Activated CD4-positive, alpha-beta T cell treated with anti-CD3 and anti-CD28 coated beads for 36 hours (primary cell): ENCODE measurements at regions not wholly inside any gene's neighbourhood (a gene's known extent, or its start where the extent isn't known, plus 50 kb on each side); places are given as distances from the start of the nearest gene placed in this dataset.
A peak's percentile ranks its signal among the peaks of the same experiment; 100 is the strongest.

Experiments
- ATAC-seq: fragments of 200-7000 bp; cut with Tn5 transposase; one replicate; pipeline ENCODE4 v1.10.0; 2021; ENCODE audit warnings: mild to moderate bottlenecking, moderate library complexity
- CTCF ChIA-PET: fragments of 350-600 bp; sonication (Branson Sonifier 250); formaldehyde crosslinking; loops from one replicate; lab custom pipeline; 2021; ENCODE audit warnings: antibody characterized with exemption; lab: Charles Lee
- POLR2A ChIA-PET: fragments of 350-600 bp; sonication (Branson Sonifier 250); formaldehyde crosslinking; loops from one replicate; lab custom pipeline; 2021; ENCODE audit warnings: antibody characterized with exemption, inconsistent platforms; lab: Charles Lee
- DNase-seq: peaks from one replicate; pipeline ENCODE4 v3.0.0-alpha.2; 2020
- H3K27ac Mint-ChIP-seq: one replicate; pipeline ENCODE4 v1.8.0; 2021; ENCODE audit warnings: mixed read lengths
- H3K27me3 Mint-ChIP-seq: one replicate; pipeline ENCODE4 v1.8.0; 2021; ENCODE audit warnings: mixed read lengths
- H3K36me3 Mint-ChIP-seq: one replicate; pipeline ENCODE4 v1.8.0; 2021; ENCODE audit warnings: low read depth, mixed read lengths
- H3K4me1 Mint-ChIP-seq: one replicate; pipeline ENCODE4 v1.8.0; 2021; ENCODE audit warnings: mixed read lengths
- H3K4me3 Mint-ChIP-seq: one replicate; pipeline ENCODE4 v1.8.0; 2021; ENCODE audit warnings: mild to moderate bottlenecking, moderate library complexity, mixed read lengths
- H3K9me3 Mint-ChIP-seq: one replicate; pipeline ENCODE4 v1.8.0; 2021; ENCODE audit warnings: low read depth, mixed read lengths
- intact Hi-C, 2 experiments: fragments of 100-400 bp; cut with DNase I in 1 of 2; cut with micrococcal nuclease in 1 of 2; formaldehyde crosslinking; loops; one replicate each; pipeline versions ENCODE4 v1.14.2 to v1.15.1; 2022 to 2024; cut with DNase I, micrococcal nuclease

GRCh38 chr20:57782631-57783041 is 72.8 kb upstream of the PMEPA1 start:
- no peaks in the 10 kb centered on the region for H3K9me3 Mint-ChIP-seq

GRCh38 chr20:57781901-57782300 is 72.1 kb upstream of the PMEPA1 start:
- Mint-ChIP-seq H3K4me3 (no peak overlapping the region), H3K27ac (no peak overlapping the region), H3K36me3 (no peaks in the 10 kb centered on the region), H3K9me3 (no peaks in the 10 kb centered on the region), H3K27me3 (peaks cover 5% of the 10 kb centered on the region), H3K4me1 (no peaks in the 10 kb centered on the region)
- no peak for ATAC-seq
- CTCF ChIA-PET = interaction anchor here (0.5 to 0.6 kb wide), 2 partner anchors 20 to 1543 kb away, joined by 3 read pairs; no protein-coding TSS in a partner anchor
- POLR2A ChIA-PET = no interaction called here
- DNase-seq = no peak
- intact Hi-C loops = no loop called here

More at GRCh38 chr20:57782631-57783041, 72.8 kb upstream of the PMEPA1 start:
- intact Hi-C loops = no loop called here
- no peak for ATAC-seq
- H3K4me1 Mint-ChIP-seq = no peaks in the 10 kb centered on the region
- DNase-seq = no peak
- H3K27ac Mint-ChIP-seq = no peak overlapping the region
- ChIA-PET POLR2A (no interaction called here), CTCF (interaction anchor here (0.6 to 0.7 kb wide), 2 partner anchors 15 to 19 kb away, joined by 3 to 5 read pairs; no protein-coding TSS in a partner anchor)
- no peak overlapping the region for H3K4me3 Mint-ChIP-seq
- no peaks in the 10 kb centered on the region for H3K36me3 Mint-ChIP-seq
- peaks cover 5% of the 10 kb centered on the region for H3K27me3 Mint-ChIP-seq

- Mint-ChIP-seq H3K36me3 (no peaks in the 10 kb centered on the region), H3K4me3 (no peak overlapping the region), H3K4me1 (no peaks in the 10 kb centered on the region), H3K9me3 (no peaks in the 10 kb centered on the region), H3K27me3 (peaks cover 5% of the 10 kb centered on the region), H3K27ac (no peak overlapping the region)
- no peak for ATAC-seq
- ChIA-PET CTCF (no interaction called here), POLR2A (no interaction called here)
- DNase-seq = no peak
- intact Hi-C loops = no loop called here
These were observed 71.1 kb upstream of the PMEPA1 start for GRCh38 chr20:57780906-57781305.

- ChIA-PET POLR2A (no interaction called here), CTCF (interaction anchor here (0.9 kb wide), 1 partner anchor 10 kb away, joined by 3 read pairs; no protein-coding TSS in a partner anchor)
- H3K36me3 Mint-ChIP-seq = no peaks in the 10 kb centered on the region
These were observed 70.6 kb upstream of the PMEPA1 start for GRCh38 chr20:57780398-57780797.

GRCh38 chr20:57779401-57780003 is 69.7 kb upstream of the PMEPA1 start:
- POLR2A ChIA-PET = no interaction called here
- Mint-ChIP-seq H3K27me3 (peaks cover 5% of the 10 kb centered on the region), H3K9me3 (no peaks in the 10 kb centered on the region), H3K4me3 (no peak overlapping the region), H3K4me1 (no peaks in the 10 kb centered on the region), H3K36me3 (no peaks in the 10 kb centered on the region), H3K27ac (no peak overlapping the region)
- intact Hi-C loops = no loop called here
- no peak for ATAC-seq
- DNase-seq = no peak
- CTCF ChIA-PET = interaction anchor here (0.9 kb wide), 1 partner anchor 11 kb away, joined by 3 read pairs; no protein-coding TSS in a partner anchor

More at GRCh38 chr20:57780398-57780797, 70.6 kb upstream of the PMEPA1 start:
- intact Hi-C loops = no loop called here
- peaks cover 5% of the 10 kb centered on the region for H3K27me3 Mint-ChIP-seq
- no peak overlapping the region for H3K27ac Mint-ChIP-seq
- DNase-seq (no peak), ATAC-seq (no peak)
- H3K9me3 Mint-ChIP-seq = no peaks in the 10 kb centered on the region
- no peaks in the 10 kb centered on the region for H3K4me1 Mint-ChIP-seq
- H3K4me3 Mint-ChIP-seq = no peak overlapping the region

- H3K4me3 Mint-ChIP-seq = no peak overlapping the region
- ATAC-seq (no peak), DNase-seq (no peak)
- H3K27ac Mint-ChIP-seq = no peak overlapping the region
- ChIA-PET POLR2A (no interaction called here), CTCF (interaction anchor here (0.6 kb wide), 1 partner anchor 306 kb away, joined by 4 read pairs; no protein-coding TSS in a partner anchor)
- intact Hi-C loops = no loop called here
- no peaks in the 10 kb centered on the region for H3K9me3 Mint-ChIP-seq
- H3K36me3 Mint-ChIP-seq = no peaks in the 10 kb centered on the region
- no peaks in the 10 kb centered on the region for H3K4me1 Mint-ChIP-seq
- H3K27me3 Mint-ChIP-seq = peaks cover 5% of the 10 kb centered on the region
These were observed 68.1 kb upstream of the PMEPA1 start for GRCh38 chr20:57777911-57778310.

- Mint-ChIP-seq H3K27me3 (no peaks in the 10 kb centered on the region), H3K4me1 (peaks cover 5% of the 10 kb centered on the region), H3K36me3 (no peaks in the 10 kb centered on the region), H3K27ac (no peak overlapping the region), H3K9me3 (no peaks in the 10 kb centered on the region), H3K4me3 (no peak overlapping the region)
- CTCF ChIA-PET = interaction anchor here (0.6 kb wide), 2 partner anchors 250 to 434 kb away, joined by 3 read pairs; no protein-coding TSS in a partner anchor
- POLR2A ChIA-PET = no interaction called here
- ATAC-seq (no peak), DNase-seq (no peak)
- intact Hi-C loops = no loop called here
These were observed 65.1 kb upstream of the PMEPA1 start for GRCh38 chr20:57774951-57775350.

GRCh38 chr20:57774111-57774880 is 64.5 kb upstream of the PMEPA1 start:
- DNase-seq = no peak
- CTCF ChIA-PET = interaction anchor here (0.6 kb wide), 2 partner anchors 251 to 435 kb away, joined by 3 read pairs; no protein-coding TSS in a partner anchor
- no peak for ATAC-seq
- no peaks in the 10 kb centered on the region for H3K36me3 Mint-ChIP-seq
- no peaks in the 10 kb centered on the region for H3K9me3 Mint-ChIP-seq
- POLR2A ChIA-PET = no interaction called here
- H3K4me1 Mint-ChIP-seq = peaks cover 7% of the 10 kb centered on the region
- intact Hi-C loops = no loop called here
- H3K27me3 Mint-ChIP-seq = no peaks in the 10 kb centered on the region
- H3K4me3 Mint-ChIP-seq = no peak overlapping the region
- H3K27ac Mint-ChIP-seq = no peak overlapping the region

GRCh38 chr20:57773059-57773815 is 63.4 kb upstream of the PMEPA1 start:
- Mint-ChIP-seq H3K4me1 (peaks cover 7% of the 10 kb centered on the region), H3K36me3 (no peaks in the 10 kb centered on the region), H3K27ac (no peak overlapping the region), H3K4me3 (no peak overlapping the region), H3K27me3 (no peaks in the 10 kb centered on the region), H3K9me3 (no peaks in the 10 kb centered on the region)
- DNase-seq (no peak), ATAC-seq (no peak)
- ChIA-PET CTCF (interaction anchor here (0.7 to 1.0 kb wide), 2 partner anchors 76 to 1655 kb away, joined by 3 read pairs; no protein-coding TSS in a partner anchor), POLR2A (no interaction called here)
- intact Hi-C loops = no loop called here

- DNase-seq (peak; percentile 66), ATAC-seq (peak; percentile 97)
- no peaks in the 10 kb centered on the region for H3K9me3 Mint-ChIP-seq
- H3K4me1 Mint-ChIP-seq = peaks cover 7% of the 10 kb centered on the region
- H3K27me3 Mint-ChIP-seq = peaks cover 2% of the 10 kb centered on the region
- H3K36me3 Mint-ChIP-seq = no peaks in the 10 kb centered on the region
- CTCF ChIA-PET = interaction anchor here (0.6 to 1.0 kb wide), 3 partner anchors 23 to 240 kb away, joined by 3 to 6 read pairs (median 3); no protein-coding TSS in a partner anchor
- POLR2A ChIA-PET = no interaction called here
- no peak overlapping the region for H3K27ac Mint-ChIP-seq
- intact Hi-C loops = no loop called here
- no peak overlapping the region for H3K4me3 Mint-ChIP-seq
These were observed 62.6 kb upstream of the PMEPA1 start for GRCh38 chr20:57772349-57772964.
